Kidney (tissue), 13 donors: ENCODE measurements at regions not wholly inside any gene's neighbourhood (a gene's known extent, or its start where the extent isn't known, plus 50 kb on each side); places are given as distances from the start of the nearest gene placed in this dataset.
"Not testable (repeated sequence)": the region's sequence is repeated elsewhere in the genome, so short reads cannot be mapped to it uniquely, and the experiment has no call there.

ENCODE experiments used
- DNase-seq, 5 donors: peaks; one replicate each; pipeline ENCODE4 v3.0.0-alpha.2; 2013 to 2020
- FAIRE-seq: peaks from 2 replicates; lab custom pipeline; 2012; peaks lifted over from hg19 to GRCh38; lab: Jason Lieb, UNC
- H3K27ac ChIP-seq, 2 donors: one replicate each; pipeline ENCODE4 v1.7.0; 2013; ENCODE audit warnings: low read depth in 2 of 2, low read length in 2 of 2, inconsistent platforms in 1 of 2
- H3K27me3 ChIP-seq: one replicate; pipeline ENCODE4 v1.7.1; 2013; ENCODE audit warnings: low read length, inconsistent platforms; ENCODE audit not compliant: control insufficient read depth, insufficient read depth
- H3K36me3 ChIP-seq, 3 donors: one replicate each; pipeline versions ENCODE4 v1.7.0 to v1.7.1; 2013; ENCODE audit warnings: low read length in 3 of 3, control low read depth in 1 of 3, inconsistent platforms in 1 of 3; ENCODE audit not compliant: insufficient read depth in 3 of 3, control insufficient read depth in 2 of 3
- H3K4me1 ChIP-seq, 3 donors: one replicate each; pipeline versions ENCODE4 v1.7.0 to v1.7.1; 2013; ENCODE audit warnings: low read length in 3 of 3, inconsistent platforms in 1 of 3, low read depth in 1 of 3; ENCODE audit not compliant: control insufficient read depth in 2 of 3, insufficient read depth in 2 of 3
- H3K4me3 ChIP-seq, 3 donors: one replicate each; pipeline versions ENCODE4 v1.7.0 to v1.8.1; 2013; ENCODE audit warnings: low read length in 3 of 3, control low read depth in 1 of 3, inconsistent platforms in 1 of 3
- H3K9ac ChIP-seq, 3 donors: one replicate each; pipeline versions ENCODE4 v1.7.0 to v1.7.1; 2013; ENCODE audit warnings: low read length in 3 of 3, control low read depth in 1 of 3, inconsistent platforms in 1 of 3
- H3K9me3 ChIP-seq, 3 donors: one replicate each; pipeline versions ENCODE4 v1.7.0 to v1.7.1; 2013; ENCODE audit warnings: low read length in 3 of 3, control low read depth in 1 of 3, inconsistent platforms in 1 of 3; ENCODE audit not compliant: control insufficient read depth in 2 of 3, insufficient read depth in 1 of 3
- CTCF ChIP-seq: IDR thresholded peaks from 3 replicates; pipeline ENCODE4 v1.5.1; 2012; ENCODE audit warnings: mild to moderate bottlenecking, moderate library complexity, borderline replicate concordance; ENCODE audit not compliant: insufficient read depth; ENCODE audit errors: extremely low read depth
- intact Hi-C: fragments of 100-400 bp; cut with DNase I; formaldehyde crosslinking; loops from one replicate; pipeline ENCODE4 v1.11.1; 2022
- donor health status: control.
- donor health status: control.
- donor health status: control.
- donor health status: control.
- donor health status: control.
- donor health status: DM: yes; HTN: yes; CAD: no.
- donor health status: Normal renal cell carcinoma (clear cell type).

GRCh38 chr7:153412824-153413198, 639.4 kb upstream of the DPP6 start:
- intact Hi-C loops = not testable (repeated sequence)

GRCh38 chr7:153413199-153413539, 639.0 kb upstream of the DPP6 start:
- no peaks in the 10 kb centered on the region for H3K4me1 ChIP-seq
- H3K4me3 ChIP-seq = no peak overlapping the region
- H3K27ac ChIP-seq = no peak overlapping the region
- H3K9me3 ChIP-seq = no peaks in the 10 kb centered on the region
- no peak for TF ChIP-seq CTCF
- H3K36me3 ChIP-seq = no peaks in the 10 kb centered on the region
- FAIRE-seq (no peak), DNase-seq (no peak)
- intact Hi-C loops = no loop called here
- no peaks in the 10 kb centered on the region for H3K27me3 ChIP-seq
- no peak overlapping the region for H3K9ac ChIP-seq

More at GRCh38 chr7:153412824-153413198, 639.4 kb upstream of the DPP6 start:
- not testable (repeated sequence) for H3K4me3 ChIP-seq, FAIRE-seq, H3K36me3 ChIP-seq, H3K27me3 ChIP-seq, H3K4me1 ChIP-seq, H3K9me3 ChIP-seq, H3K9ac ChIP-seq, DNase-seq, H3K27ac ChIP-seq

GRCh38 chr7:153413540-153414287, 638.5 kb upstream of the DPP6 start:
- Histone ChIP-seq H3K27ac (no peak overlapping the region), H3K9me3 (no peaks in the 10 kb centered on the region), H3K27me3 (no peaks in the 10 kb centered on the region), H3K4me3 (no peak overlapping the region), H3K4me1 (no peaks in the 10 kb centered on the region), H3K9ac (no peak overlapping the region), H3K36me3 (no peaks in the 10 kb centered on the region)
- FAIRE-seq (no peak), DNase-seq (no peak)
- intact Hi-C loops = no loop called here
- TF ChIP-seq CTCF = no peak

- no peaks in the 10 kb centered on the region for H3K36me3 ChIP-seq
- FAIRE-seq = no peak
- no peaks in the 10 kb centered on the region for H3K4me1 ChIP-seq
- no peak overlapping the region for H3K4me3 ChIP-seq
- no peak overlapping the region for H3K27ac ChIP-seq
- no peak overlapping the region for H3K9ac ChIP-seq
- DNase-seq = no peak
- intact Hi-C loops = no loop called here
- no peaks in the 10 kb centered on the region for H3K27me3 ChIP-seq
- no peaks in the 10 kb centered on the region for H3K9me3 ChIP-seq
- no peak for TF ChIP-seq CTCF
Measured at GRCh38 chr7:153414288-153414629, 637.9 kb upstream of the DPP6 start.
